HUDEP-2 (cell line): ENCODE measurements at regions not wholly inside any gene's neighbourhood (a gene's known extent, or its start where the extent isn't known, plus 50 kb on each side); places are given as distances from the start of the nearest gene placed in this dataset.
"Not testable (repeated sequence)": the region's sequence is repeated elsewhere in the genome, so short reads cannot be mapped to it uniquely, and the experiment has no call there.

ENCODE experiments used
- DNase-seq, 76 experiments: peaks; one replicate each; lab custom pipeline; 2025; ENCODE audit not compliant: unreplicated experiment in 76 of 76; lab: John Stamatoyannopoulos, UW

- no peak for DNase-seq
Observed at GRCh38 chrX:68978255-68978654, 149.4 kb downstream of the EFNB1 start.

- DNase-seq, result no peak
Observed at GRCh38 chrX:68953331-68953730, 124.5 kb downstream of the EFNB1 start.

- DNase-seq, result not testable (repeated sequence)
Observed at GRCh38 chrX:68951942-68952619, 123.3 kb downstream of the EFNB1 start.

GRCh38 chrX:68950937-68951336, 122.1 kb downstream of the EFNB1 start:
- DNase-seq, result no peak

- DNase-seq, result no peak
Observed at GRCh38 chrX:68947882-68948605, 119.2 kb downstream of the EFNB1 start.

GRCh38 chrX:68945603-68946228, 116.9 kb downstream of the EFNB1 start:
- DNase-seq, result peak in 7 of 76 experiments; percentile 0 to 2 (median 1)

GRCh38 chrX:68945081-68945602, 116.3 kb downstream of the EFNB1 start:
- DNase-seq, result no peak

- DNase-seq, result no peak
Observed at GRCh38 chrX:68944211-68944610, 115.4 kb downstream of the EFNB1 start.

- DNase-seq, result no peak
Observed at GRCh38 chrX:68942840-68943239, 114.0 kb downstream of the EFNB1 start.

- DNase-seq, result no peak
Observed at GRCh38 chrX:68942104-68942503, 113.3 kb downstream of the EFNB1 start.

GRCh38 chrX:68941385-68941952, 112.6 kb downstream of the EFNB1 start:
- no peak for DNase-seq

- DNase-seq, result no peak
Observed at GRCh38 chrX:68940601-68941000, 111.8 kb downstream of the EFNB1 start.

- DNase-seq, result no peak
Observed at GRCh38 chrX:68939868-68940267, 111.0 kb downstream of the EFNB1 start.

- DNase-seq, result no peak
Observed at GRCh38 chrX:68938244-68939004, 109.6 kb downstream of the EFNB1 start.

GRCh38 chrX:68937581-68937980, 108.8 kb downstream of the EFNB1 start:
- DNase-seq, result no peak

- DNase-seq, result no peak
Observed at GRCh38 chrX:68936608-68937007, 107.8 kb downstream of the EFNB1 start.

- no peak for DNase-seq
Observed at GRCh38 chrX:68936126-68936525, 107.3 kb downstream of the EFNB1 start.

GRCh38 chrX:68935362-68935761, 106.5 kb downstream of the EFNB1 start:
- no peak for DNase-seq

- DNase-seq, result no peak
Observed at GRCh38 chrX:68934922-68935321, 106.1 kb downstream of the EFNB1 start.

GRCh38 chrX:68934421-68934820, 105.6 kb downstream of the EFNB1 start:
- DNase-seq, result no peak

GRCh38 chrX:68932611-68933010, 103.8 kb downstream of the EFNB1 start:
- DNase-seq, result no peak
